ENCODE measurements at regions not wholly inside any gene's neighbourhood (a gene's known extent, or its start where the extent isn't known, plus 50 kb on each side); places are given as distances from the start of the nearest gene placed in this dataset.
A peak's percentile ranks its signal among the peaks of the same experiment; 100 is the strongest.

- Mint-ChIP-seq H3K4me3 (peak overlapping the region; percentile 25), H3K27me3 (ENCODE audit: low read depth) (peaks cover 36% of the 10 kb centered on the region)
Observed at GRCh38 chr16:86762095-86762494, 183.7 kb downstream of the FOXL1 start.

DNA sequence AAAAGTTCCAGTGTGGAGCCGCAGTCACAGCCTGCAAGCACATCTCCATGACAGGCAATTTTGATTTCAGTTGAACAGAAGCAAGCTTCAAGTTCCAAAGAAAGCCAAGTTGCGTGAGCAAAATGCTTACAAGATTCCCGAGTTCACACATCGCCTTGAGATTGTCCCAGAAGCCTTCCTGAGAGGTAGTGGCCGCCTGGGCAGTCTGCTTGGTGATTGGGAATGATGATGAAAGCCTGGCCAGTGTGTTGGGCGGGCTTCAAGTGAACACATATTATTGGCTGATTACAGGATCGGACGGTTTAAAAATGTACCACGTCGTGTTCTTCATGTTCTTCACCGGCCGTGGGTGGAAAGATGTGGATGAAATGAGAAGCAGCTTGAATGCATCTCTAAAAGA is 185.5 kb downstream of the FOXL1 start:
- peaks cover 33% of the 10 kb centered on the region for H3K4me1 Mint-ChIP-seq
- no peak for TF ChIP-seq CTCF (IDR thresholded peaks at IDR 0.05; ENCODE audit: unreplicated experiment)
- H3K4me3 Mint-ChIP-seq = no peak overlapping the region
- H3K27me3 Mint-ChIP-seq (ENCODE audit: low read depth) = peaks cover 33% of the 10 kb centered on the region
- H3K27ac Mint-ChIP-seq = no peak overlapping the region
- no peaks in the 10 kb centered on the region for H3K36me3 Mint-ChIP-seq
- no peak for DNase-seq (ENCODE audit: low spot score in 2 of 2, unreplicated experiment in 2 of 2)
- H3K9me3 Mint-ChIP-seq = no peaks in the 10 kb centered on the region

More at GRCh38 chr16:86762095-86762494, 183.7 kb downstream of the FOXL1 start:
- H3K27ac Mint-ChIP-seq = no peak overlapping the region
- H3K36me3 Mint-ChIP-seq = no peaks in the 10 kb centered on the region
- no peaks in the 10 kb centered on the region for H3K9me3 Mint-ChIP-seq
- DNase-seq (ENCODE audit: low spot score in 2 of 2, unreplicated experiment in 2 of 2) = no peak
- H3K4me1 Mint-ChIP-seq = peaks cover 33% of the 10 kb centered on the region
- TF ChIP-seq CTCF (IDR thresholded peaks at IDR 0.05; ENCODE audit: unreplicated experiment) = no peak

DNA sequence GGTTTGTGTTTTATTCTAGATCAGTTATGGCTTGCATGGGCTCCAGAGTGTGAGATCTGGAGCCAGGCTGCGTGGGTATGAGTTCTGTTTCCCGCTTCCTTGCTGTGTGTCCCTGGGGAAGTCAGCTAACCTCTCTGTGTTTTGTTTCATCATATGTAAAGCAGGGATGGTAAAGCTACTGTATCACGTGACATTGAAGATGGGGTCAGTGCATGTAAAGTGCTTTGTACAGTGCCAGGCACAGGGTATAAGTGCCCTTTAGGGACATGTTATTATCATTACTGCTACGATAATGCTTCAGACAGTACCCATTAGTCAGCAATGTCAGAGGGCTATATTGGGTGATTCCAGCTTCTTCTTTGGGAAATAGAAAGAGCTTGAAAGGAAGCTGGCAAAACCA is 186.2 kb downstream of the FOXL1 start:
- DNase-seq (ENCODE audit: low spot score in 2 of 2, unreplicated experiment in 2 of 2) = no peak
- Mint-ChIP-seq H3K4me1 (peaks cover 32% of the 10 kb centered on the region), H3K27me3 (ENCODE audit: low read depth) (peaks cover 30% of the 10 kb centered on the region), H3K9me3 (no peaks in the 10 kb centered on the region), H3K27ac (no peak overlapping the region), H3K4me3 (no peak overlapping the region), H3K36me3 (no peaks in the 10 kb centered on the region)
- no peak for TF ChIP-seq CTCF (IDR thresholded peaks at IDR 0.05; ENCODE audit: unreplicated experiment)

DNA sequence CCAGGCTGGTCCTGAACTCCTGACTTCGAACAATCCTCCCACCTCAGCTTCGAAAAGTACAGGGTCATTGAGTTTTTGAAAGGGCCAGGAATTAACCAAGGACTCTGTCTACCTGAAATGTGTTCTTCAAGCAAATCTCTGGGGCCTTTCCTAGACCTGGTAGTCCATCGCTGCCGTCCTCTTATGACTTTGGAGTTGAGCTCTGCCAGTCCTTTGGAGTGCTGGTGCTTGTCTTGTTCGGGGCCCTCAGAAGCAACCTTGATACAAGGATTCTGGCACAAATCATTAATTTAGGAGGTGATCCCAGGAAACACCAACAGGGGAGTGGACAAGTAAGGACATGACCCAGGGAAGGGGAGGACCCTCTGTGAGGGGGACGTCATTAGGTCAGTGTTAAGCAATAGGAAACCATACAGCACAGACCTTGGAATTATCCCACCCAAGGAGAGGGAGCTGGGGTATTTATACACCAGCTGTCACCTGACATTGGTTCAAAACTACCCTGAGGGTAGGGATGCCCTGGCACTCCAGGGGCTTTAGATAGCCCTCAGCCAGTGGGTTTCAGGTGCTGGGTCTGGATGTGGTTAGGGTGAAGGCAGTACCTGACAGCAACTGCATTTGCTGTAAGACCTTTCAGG is 187.2 kb downstream of the FOXL1 start:
- DNase-seq (ENCODE audit: low spot score in 2 of 2, unreplicated experiment in 2 of 2) = no peak
- no peaks in the 10 kb centered on the region for H3K9me3 Mint-ChIP-seq
- no peak for TF ChIP-seq CTCF (IDR thresholded peaks at IDR 0.05; ENCODE audit: unreplicated experiment)
- no peak overlapping the region for H3K27ac Mint-ChIP-seq
- no peaks in the 10 kb centered on the region for H3K36me3 Mint-ChIP-seq
- peaks cover 24% of the 10 kb centered on the region for H3K27me3 Mint-ChIP-seq (ENCODE audit: low read depth)
- no peak overlapping the region for H3K4me3 Mint-ChIP-seq
- H3K4me1 Mint-ChIP-seq = peaks cover 31% of the 10 kb centered on the region

DNA sequence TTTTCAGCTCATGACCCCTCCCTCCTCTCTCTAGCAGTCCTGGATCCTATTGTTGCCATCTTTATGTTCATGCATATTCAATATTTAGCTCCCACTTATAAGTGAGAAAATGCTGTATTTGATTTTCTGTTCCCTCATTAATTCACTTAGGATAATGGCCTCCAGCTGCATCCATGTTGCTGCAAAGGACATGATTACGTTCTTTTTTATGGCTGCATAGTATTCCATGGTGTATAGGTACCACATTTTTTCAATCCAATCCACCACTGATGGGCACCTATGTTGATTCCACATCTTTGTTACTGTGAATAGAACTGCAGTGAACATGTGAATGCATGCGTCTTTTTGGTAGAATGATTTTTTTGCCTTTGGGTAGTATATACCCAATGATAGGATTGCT is 188.4 kb downstream of the FOXL1 start:
- no peak overlapping the region for H3K27ac Mint-ChIP-seq
- peaks cover 16% of the 10 kb centered on the region for H3K27me3 Mint-ChIP-seq (ENCODE audit: low read depth)
- no peak overlapping the region for H3K4me3 Mint-ChIP-seq
- H3K36me3 Mint-ChIP-seq = no peaks in the 10 kb centered on the region
- no peaks in the 10 kb centered on the region for H3K9me3 Mint-ChIP-seq
- peaks cover 34% of the 10 kb centered on the region for H3K4me1 Mint-ChIP-seq
- no peak for DNase-seq (ENCODE audit: low spot score in 2 of 2, unreplicated experiment in 2 of 2)
- TF ChIP-seq CTCF (IDR thresholded peaks at IDR 0.05; ENCODE audit: unreplicated experiment) = no peak
